ENCODE measurements at regions not wholly inside any gene's neighbourhood (a gene's known extent, or its start where the extent isn't known, plus 50 kb on each side); places are given as distances from the start of the nearest gene placed in this dataset.

GRCh38 chr4:59412739-59413138 is 1787.4 kb upstream of the ADGRL3 start:
- no peak for TF ChIP-seq POLR2A (IDR thresholded peaks at IDR 0.05; ENCODE audit: control extremely low read depth in 1 of 2, low read depth in 2 of 2, low read length in 2 of 2)
- TF ChIP-seq CEBPB (IDR thresholded peaks at IDR 0.05; ENCODE audit: low read depth, low read length): no peak
